Loucy (cell line): ENCODE measurements at regions not wholly inside any gene's neighbourhood (a gene's known extent, or its start where the extent isn't known, plus 50 kb on each side); places are given as distances from the start of the nearest gene placed in this dataset.

Experiments
- EZH2phosphoT487 ChIP-seq: fragments of 200-600 bp; IDR thresholded peaks from 2 replicates; pipeline ENCODE4 v1.6.1; 2018; ENCODE audit warnings: antibody characterized with exemption, mild to moderate bottlenecking, moderate library complexity, borderline replicate concordance
- TF ChIP-seq, protein P1 (sequence below): fragments of 200-600 bp; sonication (generic); conservative IDR thresholded peaks from 2 replicates; pipeline ENCODE4 v1.5.1; 2014; ENCODE audit warnings: mild to moderate bottlenecking, antibody characterized with exemption, low read length

DNA sequence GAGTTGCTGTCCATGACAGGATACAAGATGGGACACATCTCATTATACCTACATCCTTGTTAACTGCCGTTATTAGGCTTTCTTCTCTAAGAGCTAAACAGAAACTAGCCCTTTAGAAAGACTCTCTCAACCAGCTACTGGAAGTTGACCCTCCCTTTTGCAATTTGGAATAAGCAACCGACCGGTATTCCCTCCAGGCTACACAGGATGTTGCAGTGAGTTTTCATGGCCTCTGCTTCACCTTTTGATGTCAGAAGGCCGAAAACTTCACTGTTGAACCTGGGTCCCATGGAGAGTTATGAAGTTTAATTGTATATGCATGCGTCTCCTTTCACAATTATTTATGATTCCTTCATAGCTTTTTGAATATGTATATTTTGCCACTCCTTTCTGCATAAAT lies 1042.5 kb upstream of the SPRY2 start:
- TF ChIP-seq, protein P1, sequence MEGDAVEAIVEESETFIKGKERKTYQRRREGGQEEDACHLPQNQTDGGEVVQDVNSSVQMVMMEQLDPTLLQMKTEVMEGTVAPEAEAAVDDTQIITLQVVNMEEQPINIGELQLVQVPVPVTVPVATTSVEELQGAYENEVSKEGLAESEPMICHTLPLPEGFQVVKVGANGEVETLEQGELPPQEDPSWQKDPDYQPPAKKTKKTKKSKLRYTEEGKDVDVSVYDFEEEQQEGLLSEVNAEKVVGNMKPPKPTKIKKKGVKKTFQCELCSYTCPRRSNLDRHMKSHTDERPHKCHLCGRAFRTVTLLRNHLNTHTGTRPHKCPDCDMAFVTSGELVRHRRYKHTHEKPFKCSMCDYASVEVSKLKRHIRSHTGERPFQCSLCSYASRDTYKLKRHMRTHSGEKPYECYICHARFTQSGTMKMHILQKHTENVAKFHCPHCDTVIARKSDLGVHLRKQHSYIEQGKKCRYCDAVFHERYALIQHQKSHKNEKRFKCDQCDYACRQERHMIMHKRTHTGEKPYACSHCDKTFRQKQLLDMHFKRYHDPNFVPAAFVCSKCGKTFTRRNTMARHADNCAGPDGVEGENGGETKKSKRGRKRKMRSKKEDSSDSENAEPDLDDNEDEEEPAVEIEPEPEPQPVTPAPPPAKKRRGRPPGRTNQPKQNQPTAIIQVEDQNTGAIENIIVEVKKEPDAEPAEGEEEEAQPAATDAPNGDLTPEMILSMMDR, result no peak
- no peak for TF ChIP-seq EZH2phosphoT487
